ENCODE measurements at regions not wholly inside any gene's neighbourhood (a gene's known extent, or its start where the extent isn't known, plus 50 kb on each side); places are given as distances from the start of the nearest gene placed in this dataset.
"Not testable (repeated sequence)": the region's sequence is repeated elsewhere in the genome, so short reads cannot be mapped to it uniquely, and the experiment has no call there.

- Mint-ChIP-seq H3K4me1 (peaks cover 0 to 12% (median 6%) of the 10 kb centered on the region in 4 donors), H3K27me3 (peaks cover 3 to 37% (median 9%) of the 10 kb centered on the region in 5 donors)
- H3K36me3 Mint-ChIP-seq, H3K4me3 Mint-ChIP-seq, POLR2A ChIA-PET, H3K9me3 Mint-ChIP-seq, DNase-seq, ATAC-seq, H3K27ac Mint-ChIP-seq: not testable (repeated sequence)
Observed at GRCh38 chr14:106270476-106271121, 744.2 kb downstream of the TMEM121 start.

- H3K4me1 Mint-ChIP-seq, result peaks cover 0 to 21% (median 19%) of the 10 kb centered on the region in 4 donors
- H3K27ac Mint-ChIP-seq, result peak overlapping the region in 6 of 10 donors; percentile 44 to 85 (median 76)
- no peaks in the 10 kb centered on the region for H3K36me3 Mint-ChIP-seq
- DNase-seq (peak in 5 of 10 donors; percentile 5 to 68 (median 47)), ATAC-seq (peak; percentile 44 to 80)
- H3K27me3 Mint-ChIP-seq, result peaks cover 3 to 45% (median 17%) of the 10 kb centered on the region in 5 donors
- POLR2A ChIA-PET, result interaction anchor here (1.0 kb wide), 1 partner anchor 10 kb away, joined by 3 read pairs; no protein-coding TSS in a partner anchor
- peak overlapping the region in 2 of 10 donors; percentile 1 to 12 for H3K4me3 Mint-ChIP-seq
- H3K9me3 Mint-ChIP-seq, result no peaks in the 10 kb centered on the region
Observed at GRCh38 chr14:106276326-106277267, 750.2 kb downstream of the TMEM121 start.

DNA sequence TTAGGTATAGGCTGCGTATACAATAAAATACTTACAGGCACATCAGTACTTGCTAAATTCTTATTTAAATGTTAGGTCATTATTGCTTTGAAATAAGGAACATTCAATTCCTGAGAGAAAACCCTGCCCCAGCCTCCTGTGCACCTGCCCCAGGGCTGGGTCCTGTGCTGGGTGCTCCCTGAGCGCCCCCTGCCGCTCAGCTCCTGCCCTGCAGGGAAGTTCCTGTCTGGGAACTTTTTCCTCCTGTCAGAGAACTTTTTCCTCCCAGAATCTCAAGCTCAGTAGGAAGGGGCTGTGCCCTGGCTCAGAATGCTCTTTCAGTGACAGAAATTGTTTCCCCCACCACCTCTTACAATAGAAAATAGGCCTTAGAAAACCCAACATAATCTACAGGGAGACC lies 751.1 kb downstream of the TMEM121 start:
- no peak overlapping the region for H3K4me3 Mint-ChIP-seq

DNA sequence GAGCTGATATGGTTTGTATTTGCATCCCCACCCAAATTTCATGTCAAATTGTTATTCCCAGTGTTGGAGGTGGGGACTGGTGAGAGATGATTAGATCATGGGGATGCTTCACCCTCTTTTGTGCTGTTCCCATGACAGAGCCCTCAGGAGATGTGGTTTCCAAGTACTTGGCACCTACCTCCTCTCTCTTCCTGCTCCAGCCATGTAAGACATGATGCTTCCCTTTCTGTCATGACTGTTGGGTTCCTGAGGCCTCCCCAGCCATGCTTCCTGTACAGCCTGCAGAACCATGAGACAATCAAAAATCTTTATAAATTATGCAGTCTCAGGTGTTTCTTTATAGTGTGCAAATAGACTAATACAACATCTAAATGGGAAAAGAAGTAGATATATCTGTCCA lies 754.5 kb downstream of the TMEM121 start:
- H3K27me3 Mint-ChIP-seq, result peaks cover 0 to 38% (median 21%) of the 10 kb centered on the region in 5 donors
- DNase-seq (no peak), ATAC-seq (no peak)
- H3K36me3 Mint-ChIP-seq, result no peaks in the 10 kb centered on the region
- H3K9me3 Mint-ChIP-seq, result no peaks in the 10 kb centered on the region
- H3K4me3 Mint-ChIP-seq, result no peak overlapping the region
- peaks cover 0 to 20% (median 16%) of the 10 kb centered on the region in 4 donors for H3K4me1 Mint-ChIP-seq
- H3K27ac Mint-ChIP-seq, result peak overlapping the region in 1 of 10 donors; percentile 4
- POLR2A ChIA-PET, result no interaction called here

More for the DNA sequence above, 751.1 kb downstream of the TMEM121 start:
- Mint-ChIP-seq H3K4me1 (peaks cover 0 to 21% (median 19%) of the 10 kb centered on the region in 4 donors), H3K36me3 (no peaks in the 10 kb centered on the region), H3K27ac (peak overlapping the region in 5 of 10 donors; percentile 1 to 84 (median 44)), H3K9me3 (no peaks in the 10 kb centered on the region), H3K27me3 (peaks cover 3 to 37% (median 17%) of the 10 kb centered on the region in 5 donors)
- ATAC-seq (peak in 1 of 2 donors; percentile 60), DNase-seq (peak in 6 of 10 donors; percentile 4 to 40 (median 36))
- POLR2A ChIA-PET, result no interaction called here

GRCh38 chr14:106286697-106287290 lies 760.4 kb downstream of the TMEM121 start:
- no peaks in the 10 kb centered on the region for H3K36me3 Mint-ChIP-seq
- H3K27me3 Mint-ChIP-seq, result peaks cover 4 to 24% (median 13%) of the 10 kb centered on the region in 5 donors
- DNase-seq (peak in 1 of 10 donors; percentile 19), ATAC-seq (no peak)
- no peaks in the 10 kb centered on the region for H3K4me1 Mint-ChIP-seq
- no peak overlapping the region for H3K4me3 Mint-ChIP-seq
- peak overlapping the region in 1 of 10 donors; percentile 65 for H3K27ac Mint-ChIP-seq
- POLR2A ChIA-PET, result no interaction called here
- H3K9me3 Mint-ChIP-seq, result no peaks in the 10 kb centered on the region

DNA sequence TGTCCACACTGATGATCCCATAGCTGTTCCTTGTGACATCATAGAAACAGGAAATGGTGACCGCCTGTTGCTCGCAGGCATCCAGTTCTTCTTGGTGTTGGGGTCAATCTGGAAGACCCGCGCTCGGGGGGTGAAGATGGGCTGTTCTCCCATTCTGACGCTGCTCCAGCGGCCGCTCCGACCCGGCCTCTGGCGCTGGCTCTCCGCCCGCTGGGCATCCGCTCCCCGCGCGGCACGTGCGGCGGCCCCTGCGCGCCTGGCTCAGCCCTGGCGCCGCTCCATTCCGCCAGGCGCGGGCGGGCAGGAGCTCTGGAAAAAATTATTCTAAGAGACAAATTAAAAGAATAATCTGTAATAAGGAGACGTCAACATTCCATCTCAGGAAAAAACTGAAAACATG lies 761.1 kb downstream of the TMEM121 start:
- DNase-seq, result no peak
- H3K9me3 Mint-ChIP-seq, result no peaks in the 10 kb centered on the region
- H3K4me3 Mint-ChIP-seq, result no peak overlapping the region
- POLR2A ChIA-PET, result no interaction called here
- H3K27me3 Mint-ChIP-seq, result peaks cover 4 to 24% (median 13%) of the 10 kb centered on the region in 5 donors
- no peaks in the 10 kb centered on the region for H3K36me3 Mint-ChIP-seq
- H3K27ac Mint-ChIP-seq, result no peak overlapping the region
- no peaks in the 10 kb centered on the region for H3K4me1 Mint-ChIP-seq
- ATAC-seq, result no peak

GRCh38 chr14:106291626-106292025 lies 765.2 kb downstream of the TMEM121 start:
- POLR2A ChIA-PET, result no interaction called here
- ATAC-seq (no peak), DNase-seq (no peak)
- Mint-ChIP-seq H3K4me3 (no peak overlapping the region), H3K4me1 (no peaks in the 10 kb centered on the region), H3K9me3 (no peaks in the 10 kb centered on the region), H3K27me3 (peaks cover 7 to 24% (median 14%) of the 10 kb centered on the region in 5 donors), H3K27ac (no peak overlapping the region), H3K36me3 (no peaks in the 10 kb centered on the region)

DNA sequence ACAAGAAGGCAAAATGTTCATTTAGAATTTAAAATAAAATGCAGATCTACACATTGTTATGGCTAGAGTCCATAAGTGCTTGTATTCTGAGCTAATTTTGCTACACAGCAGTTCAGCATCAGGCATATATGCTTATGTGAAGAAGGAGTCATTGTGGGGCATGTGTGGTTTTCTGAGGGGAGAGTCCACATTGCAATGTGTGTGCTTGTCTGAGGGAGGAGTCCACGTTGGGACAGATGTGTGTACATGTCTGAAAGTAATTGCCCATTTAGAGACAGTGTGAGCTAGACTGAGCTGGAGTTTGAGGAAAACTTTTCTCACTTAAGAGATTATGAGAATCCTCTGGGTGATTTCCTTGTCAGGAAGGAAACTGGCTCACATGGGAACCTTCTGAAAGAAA lies 767.9 kb downstream of the TMEM121 start:
- POLR2A ChIA-PET, result no interaction called here
- no peak for ATAC-seq
- Mint-ChIP-seq H3K36me3 (no peaks in the 10 kb centered on the region), H3K9me3 (no peaks in the 10 kb centered on the region), H3K4me1 (peaks cover 0 to 9% (median 0%) of the 10 kb centered on the region in 4 donors), H3K27me3 (peaks cover 7 to 25% (median 14%) of the 10 kb centered on the region in 5 donors), H3K27ac (no peak overlapping the region), H3K4me3 (no peak overlapping the region)
- no peak for DNase-seq

GRCh38 chr14:106300951-106301510 lies 774.6 kb downstream of the TMEM121 start:
- DNase-seq, result peak in 1 of 10 donors; percentile 32
- Mint-ChIP-seq H3K27me3 (peaks cover 0 to 10% (median 5%) of the 10 kb centered on the region in 5 donors), H3K27ac (peak overlapping the region in 4 of 10 donors; percentile 27 to 71 (median 48)), H3K4me1 (peaks cover 7 to 27% (median 17%) of the 10 kb centered on the region in 4 donors), H3K4me3 (peak overlapping the region in 5 of 10 donors; percentile 18 to 45 (median 39))
- POLR2A ChIA-PET, H3K9me3 Mint-ChIP-seq, H3K36me3 Mint-ChIP-seq: not testable (repeated sequence)
- ATAC-seq, result peak in 1 of 2 donors; percentile 50

GRCh38 chr14:106301609-106302008 lies 775.2 kb downstream of the TMEM121 start:
- peaks cover 7 to 27% (median 17%) of the 10 kb centered on the region in 4 donors for H3K4me1 Mint-ChIP-seq
- H3K9me3 Mint-ChIP-seq, H3K27me3 Mint-ChIP-seq, POLR2A ChIA-PET, ATAC-seq, DNase-seq, H3K36me3 Mint-ChIP-seq: not testable (repeated sequence)
- peak overlapping the region in 5 of 10 donors; percentile 12 to 77 (median 57) for H3K27ac Mint-ChIP-seq
- H3K4me3 Mint-ChIP-seq, result peak overlapping the region in 5 of 10 donors; percentile 18 to 45 (median 39)

DNA sequence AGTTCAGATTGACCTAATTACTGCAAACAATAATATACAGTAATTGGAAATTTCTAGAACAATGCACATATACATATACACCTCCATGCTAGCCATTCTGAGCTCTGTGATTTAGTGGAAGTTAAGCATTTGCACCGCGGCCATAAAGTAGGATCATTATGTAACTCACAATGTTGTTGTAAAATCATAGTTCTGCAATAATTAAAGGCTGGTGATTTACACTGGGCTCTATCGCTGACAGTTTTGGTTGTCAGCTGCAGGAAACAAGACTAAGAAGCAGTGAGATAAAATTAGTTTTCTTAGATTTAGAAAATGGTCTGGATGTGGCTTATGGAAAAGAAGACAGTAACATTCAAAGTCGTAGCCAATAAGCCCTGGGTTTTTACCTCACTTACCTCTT lies 776.3 kb downstream of the TMEM121 start:
- POLR2A ChIA-PET, result no interaction called here
- DNase-seq, result no peak
- Mint-ChIP-seq H3K36me3 (no peaks in the 10 kb centered on the region), H3K9me3 (no peaks in the 10 kb centered on the region), H3K27ac (peak overlapping the region in 2 of 10 donors; percentile 34 to 35), H3K4me1 (peaks cover 7 to 27% (median 17%) of the 10 kb centered on the region in 4 donors), H3K4me3 (no peak overlapping the region), H3K27me3 (peaks cover 0 to 10% (median 3%) of the 10 kb centered on the region in 5 donors)
- no peak for ATAC-seq

DNA sequence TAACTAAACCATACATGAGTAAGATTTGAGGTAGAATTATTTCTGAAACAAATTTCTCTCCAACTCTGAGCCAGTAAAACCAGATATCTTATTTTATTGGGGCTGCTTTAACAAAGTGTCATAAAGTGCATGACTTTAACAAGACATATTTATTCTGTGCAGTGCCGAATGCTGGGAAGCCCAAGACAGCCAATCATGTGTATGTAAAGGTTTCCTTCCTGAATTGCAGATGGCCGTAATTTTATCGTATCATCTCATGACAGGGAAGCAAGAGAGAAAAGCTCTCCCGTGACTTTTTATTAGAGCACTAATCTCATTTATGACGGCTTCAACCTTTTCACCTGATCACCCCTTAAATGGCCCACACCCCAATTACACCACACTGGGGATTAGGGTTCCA lies 777.9 kb downstream of the TMEM121 start:
- DNase-seq, result no peak
- peaks cover 0 to 12% (median 4%) of the 10 kb centered on the region in 5 donors for H3K27me3 Mint-ChIP-seq
- H3K4me3 Mint-ChIP-seq, result no peak overlapping the region
- POLR2A ChIA-PET, result no interaction called here
- ATAC-seq, result no peak
- no peak overlapping the region for H3K27ac Mint-ChIP-seq
- no peaks in the 10 kb centered on the region for H3K36me3 Mint-ChIP-seq
- peaks cover 0 to 2% (median 0%) of the 10 kb centered on the region in 9 donors for H3K9me3 Mint-ChIP-seq
- H3K4me1 Mint-ChIP-seq, result peaks cover 7 to 19% (median 17%) of the 10 kb centered on the region in 4 donors
